ENCODE measurements at regions not wholly inside any gene's neighbourhood (a gene's known extent, or its start where the extent isn't known, plus 50 kb on each side); places are given as distances from the start of the nearest gene placed in this dataset.
"Not testable (repeated sequence)": the region's sequence is repeated elsewhere in the genome, so short reads cannot be mapped to it uniquely, and the experiment has no call there.

DNA sequence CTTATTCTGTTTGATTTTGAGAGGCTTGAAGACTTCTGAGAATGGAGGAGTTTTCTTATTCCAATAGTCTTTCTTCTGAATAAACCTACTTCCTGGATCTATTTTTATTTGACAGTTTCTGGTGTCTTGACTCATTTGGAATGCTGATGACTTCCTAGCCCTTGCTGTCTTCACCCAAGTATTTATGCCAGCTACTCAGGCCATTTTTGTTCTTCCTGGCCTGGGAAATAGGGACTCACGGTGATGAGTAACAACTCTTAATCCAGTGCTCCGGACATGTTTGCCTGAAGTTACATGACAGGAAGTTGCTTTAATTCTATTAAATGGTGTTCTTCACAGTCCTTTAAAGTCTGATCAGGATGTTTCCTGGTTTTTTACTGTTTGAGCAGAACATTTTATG lies 272.1 kb upstream of the EYS start:
- no peak for DNase-seq
- Histone ChIP-seq H3K27ac (no peak overlapping the region), H3K27me3 (ENCODE audit: insufficient read depth, low read depth, severe bottlenecking) (no peaks in the 10 kb centered on the region)

DNA sequence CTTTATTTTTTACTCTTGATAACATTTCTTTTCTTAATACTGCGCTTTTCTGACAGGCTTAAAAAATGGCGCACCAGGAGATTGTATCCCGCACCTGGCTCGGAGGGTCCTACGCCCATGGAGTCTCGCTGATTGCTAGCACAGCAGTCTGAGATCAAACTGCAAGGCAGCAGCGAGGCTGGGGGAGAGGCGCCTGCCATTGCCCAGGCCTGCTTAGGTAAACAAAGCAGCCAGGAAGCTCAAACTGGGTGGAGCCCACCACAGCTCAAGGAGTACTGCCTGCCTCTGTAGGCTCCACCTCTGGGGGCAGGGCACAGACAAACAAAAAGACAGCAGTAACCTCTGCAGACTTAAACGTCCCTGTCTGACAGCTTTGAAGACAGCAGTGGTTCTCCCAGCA lies 264.2 kb upstream of the EYS start:
- not testable (repeated sequence) for H3K36me3 ChIP-seq; H3K27ac ChIP-seq; DNase-seq; H3K4me3 ChIP-seq (ENCODE audit: low read depth, low read length); H3K9me3 ChIP-seq (ENCODE audit: severe bottlenecking); H3K27me3 ChIP-seq (ENCODE audit: insufficient read depth, low read depth, severe bottlenecking)

More for the DNA sequence above, 272.1 kb upstream of the EYS start:
- H3K4me3 ChIP-seq (ENCODE audit: low read depth, low read length): no peak overlapping the region
- TF ChIP-seq, protein P1, sequence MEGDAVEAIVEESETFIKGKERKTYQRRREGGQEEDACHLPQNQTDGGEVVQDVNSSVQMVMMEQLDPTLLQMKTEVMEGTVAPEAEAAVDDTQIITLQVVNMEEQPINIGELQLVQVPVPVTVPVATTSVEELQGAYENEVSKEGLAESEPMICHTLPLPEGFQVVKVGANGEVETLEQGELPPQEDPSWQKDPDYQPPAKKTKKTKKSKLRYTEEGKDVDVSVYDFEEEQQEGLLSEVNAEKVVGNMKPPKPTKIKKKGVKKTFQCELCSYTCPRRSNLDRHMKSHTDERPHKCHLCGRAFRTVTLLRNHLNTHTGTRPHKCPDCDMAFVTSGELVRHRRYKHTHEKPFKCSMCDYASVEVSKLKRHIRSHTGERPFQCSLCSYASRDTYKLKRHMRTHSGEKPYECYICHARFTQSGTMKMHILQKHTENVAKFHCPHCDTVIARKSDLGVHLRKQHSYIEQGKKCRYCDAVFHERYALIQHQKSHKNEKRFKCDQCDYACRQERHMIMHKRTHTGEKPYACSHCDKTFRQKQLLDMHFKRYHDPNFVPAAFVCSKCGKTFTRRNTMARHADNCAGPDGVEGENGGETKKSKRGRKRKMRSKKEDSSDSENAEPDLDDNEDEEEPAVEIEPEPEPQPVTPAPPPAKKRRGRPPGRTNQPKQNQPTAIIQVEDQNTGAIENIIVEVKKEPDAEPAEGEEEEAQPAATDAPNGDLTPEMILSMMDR (IDR thresholded peaks at IDR 0.05; ENCODE audit: low read depth, low read length): no peak
- H3K9me3 ChIP-seq (ENCODE audit: severe bottlenecking): no peaks in the 10 kb centered on the region
- H3K36me3 ChIP-seq: no peaks in the 10 kb centered on the region

DNA sequence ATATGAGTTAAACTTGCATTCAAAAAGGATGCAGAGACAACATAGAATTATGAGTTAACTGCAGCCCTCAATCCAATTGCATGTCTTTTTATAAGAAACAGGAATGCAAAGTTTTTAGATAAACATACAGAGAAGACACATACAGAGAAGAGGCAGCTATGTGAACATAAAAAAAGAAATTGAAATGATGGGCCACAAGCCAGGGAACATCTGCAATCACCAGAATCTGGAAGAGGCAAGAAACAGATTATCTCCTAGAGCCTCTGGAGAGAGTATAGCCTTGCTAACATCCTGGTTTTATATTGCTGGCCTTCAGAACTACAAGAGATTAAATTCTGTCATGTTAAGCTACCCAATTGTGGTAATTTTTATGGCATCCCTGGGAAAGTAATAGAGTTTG lies 257.2 kb upstream of the EYS start:
- Histone ChIP-seq H3K9me3 (ENCODE audit: severe bottlenecking) (no peaks in the 10 kb centered on the region), H3K27ac (no peak overlapping the region), H3K4me3 (ENCODE audit: low read depth, low read length) (no peak overlapping the region), H3K27me3 (ENCODE audit: insufficient read depth, low read depth, severe bottlenecking) (no peaks in the 10 kb centered on the region), H3K36me3 (no peaks in the 10 kb centered on the region)
- TF ChIP-seq, protein P1 (IDR thresholded peaks at IDR 0.05; ENCODE audit: low read depth, low read length): no peak
- no peak for DNase-seq

DNA sequence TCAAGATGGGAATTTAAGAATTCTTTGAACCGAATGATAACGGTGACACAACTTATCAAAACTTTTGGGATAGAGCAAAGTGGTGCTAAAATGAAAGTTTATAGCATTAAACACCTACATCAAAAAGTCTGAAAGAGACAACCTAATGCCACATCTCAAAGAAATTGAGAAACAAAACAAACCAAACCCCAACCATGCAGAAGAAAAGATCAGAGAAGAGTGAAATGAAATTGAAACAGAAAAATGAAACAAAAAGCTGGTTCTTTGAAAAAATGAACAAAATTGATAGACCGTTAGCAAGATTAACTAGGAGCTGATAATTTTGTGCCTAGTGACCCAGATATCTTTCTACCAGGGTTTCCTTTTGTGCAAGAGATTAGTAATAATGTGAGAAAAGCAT lies 248.0 kb upstream of the EYS start:
- no peak for DNase-seq
- Histone ChIP-seq H3K27ac (no peak overlapping the region), H3K27me3 (ENCODE audit: insufficient read depth, low read depth, severe bottlenecking) (no peaks in the 10 kb centered on the region), H3K4me3 (ENCODE audit: low read depth, low read length) (no peak overlapping the region), H3K9me3 (ENCODE audit: severe bottlenecking) (no peaks in the 10 kb centered on the region), H3K36me3 (no peaks in the 10 kb centered on the region)
- TF ChIP-seq, protein P1 (IDR thresholded peaks at IDR 0.05; ENCODE audit: low read depth, low read length): no peak

DNA sequence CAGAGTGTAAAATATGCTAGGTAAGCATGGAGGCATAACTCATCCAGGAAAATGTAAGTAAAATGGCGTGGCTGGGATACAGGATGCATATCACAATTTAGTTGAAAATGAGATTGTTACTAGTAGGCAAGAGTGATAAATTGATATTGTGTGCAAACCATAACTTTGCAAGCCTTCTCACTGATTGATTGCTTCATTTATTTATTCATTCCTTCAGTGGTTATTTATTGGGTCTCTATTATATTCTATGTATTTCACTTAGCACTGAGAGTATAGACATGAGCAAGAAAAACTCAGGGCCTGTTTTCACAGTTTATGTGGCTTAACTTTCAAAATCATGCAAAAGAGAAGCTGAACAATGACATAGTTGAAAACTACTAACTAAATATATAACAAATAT lies 241.0 kb upstream of the EYS start:
- Histone ChIP-seq H3K9me3 (ENCODE audit: severe bottlenecking) (no peaks in the 10 kb centered on the region), H3K36me3 (no peaks in the 10 kb centered on the region), H3K27ac (no peak overlapping the region), H3K27me3 (ENCODE audit: insufficient read depth, low read depth, severe bottlenecking) (no peaks in the 10 kb centered on the region), H3K4me3 (ENCODE audit: low read depth, low read length) (no peak overlapping the region)
- no peak for DNase-seq
- TF ChIP-seq, protein P1 (IDR thresholded peaks at IDR 0.05; ENCODE audit: low read depth, low read length): no peak

DNA sequence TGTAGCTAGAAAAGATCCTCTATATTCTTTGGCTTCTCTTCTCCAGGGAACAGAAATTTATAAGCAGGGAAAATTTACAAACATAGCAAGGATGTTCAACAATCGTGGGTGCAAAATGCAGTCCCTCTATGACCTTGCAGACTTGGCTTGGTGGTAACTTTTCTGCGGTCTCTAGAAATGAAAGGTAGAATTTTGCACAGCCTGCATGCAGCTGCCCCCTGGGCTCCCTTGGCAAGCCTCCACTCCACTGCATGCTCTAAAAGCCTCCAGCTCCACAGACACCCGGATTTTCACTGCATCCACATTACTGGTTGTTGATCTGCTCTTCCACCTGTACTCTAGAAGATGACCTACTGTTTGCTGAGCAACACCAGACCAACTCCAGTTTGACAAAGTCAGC lies 236.5 kb upstream of the EYS start:
- no peak overlapping the region for H3K27ac ChIP-seq
- DNase-seq: no peak
- H3K4me3 ChIP-seq (ENCODE audit: low read depth, low read length): no peak overlapping the region
- H3K36me3 ChIP-seq: no peaks in the 10 kb centered on the region
- no peaks in the 10 kb centered on the region for H3K27me3 ChIP-seq (ENCODE audit: insufficient read depth, low read depth, severe bottlenecking)
- TF ChIP-seq, protein P1 (IDR thresholded peaks at IDR 0.05; ENCODE audit: low read depth, low read length): no peak
- no peaks in the 10 kb centered on the region for H3K9me3 ChIP-seq (ENCODE audit: severe bottlenecking)
